HG02852 (cell line): ENCODE measurements at regions not wholly inside any gene's neighbourhood (a gene's known extent, or its start where the extent isn't known, plus 50 kb on each side); places are given as distances from the start of the nearest gene placed in this dataset.

Source experiments
- ATAC-seq: cut with Tn5 transposase; IDR thresholded peaks from one replicate; pipeline ENCODE4 v1.9.1; 2021; ENCODE audit warnings: mild to moderate bottlenecking, moderate library complexity; ENCODE audit not compliant: unreplicated experiment

DNA sequence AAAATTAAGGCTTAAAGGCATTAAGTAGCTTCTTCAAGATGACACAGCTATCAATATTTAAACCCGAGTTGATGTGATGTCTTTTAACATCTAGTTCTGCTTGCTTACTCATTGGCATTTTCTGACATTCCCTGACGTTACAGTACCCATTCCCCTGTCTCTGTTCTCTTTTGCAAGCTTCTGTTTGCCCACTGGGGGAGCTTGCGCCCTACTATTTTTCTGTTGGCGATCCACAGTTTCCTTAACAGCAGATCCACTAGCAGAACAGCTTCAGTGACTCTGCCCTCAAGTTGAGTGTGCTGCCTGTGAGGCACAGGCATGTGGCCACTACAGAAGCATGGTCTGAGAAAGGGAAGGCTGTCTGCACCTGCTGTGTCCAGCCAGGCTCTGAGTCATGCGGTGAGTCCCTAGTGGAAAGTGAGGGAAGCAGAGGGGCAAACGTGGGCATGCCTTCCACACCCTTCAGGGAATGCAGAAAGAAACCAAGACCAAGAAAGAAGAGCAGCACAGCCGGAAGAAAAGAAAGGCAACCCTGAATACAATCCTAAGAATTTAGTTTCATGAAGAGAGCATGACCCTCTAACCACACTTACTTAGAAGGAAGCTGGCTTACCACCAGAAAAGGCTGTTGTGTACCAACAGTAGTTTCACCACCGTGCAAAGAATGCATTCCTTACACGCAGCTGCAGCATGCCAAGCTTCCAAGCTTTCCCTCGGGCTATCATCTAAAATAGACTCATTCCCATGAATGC lies 97.7 kb upstream of the VGLL2 start:
- ATAC-seq = no peak

DNA sequence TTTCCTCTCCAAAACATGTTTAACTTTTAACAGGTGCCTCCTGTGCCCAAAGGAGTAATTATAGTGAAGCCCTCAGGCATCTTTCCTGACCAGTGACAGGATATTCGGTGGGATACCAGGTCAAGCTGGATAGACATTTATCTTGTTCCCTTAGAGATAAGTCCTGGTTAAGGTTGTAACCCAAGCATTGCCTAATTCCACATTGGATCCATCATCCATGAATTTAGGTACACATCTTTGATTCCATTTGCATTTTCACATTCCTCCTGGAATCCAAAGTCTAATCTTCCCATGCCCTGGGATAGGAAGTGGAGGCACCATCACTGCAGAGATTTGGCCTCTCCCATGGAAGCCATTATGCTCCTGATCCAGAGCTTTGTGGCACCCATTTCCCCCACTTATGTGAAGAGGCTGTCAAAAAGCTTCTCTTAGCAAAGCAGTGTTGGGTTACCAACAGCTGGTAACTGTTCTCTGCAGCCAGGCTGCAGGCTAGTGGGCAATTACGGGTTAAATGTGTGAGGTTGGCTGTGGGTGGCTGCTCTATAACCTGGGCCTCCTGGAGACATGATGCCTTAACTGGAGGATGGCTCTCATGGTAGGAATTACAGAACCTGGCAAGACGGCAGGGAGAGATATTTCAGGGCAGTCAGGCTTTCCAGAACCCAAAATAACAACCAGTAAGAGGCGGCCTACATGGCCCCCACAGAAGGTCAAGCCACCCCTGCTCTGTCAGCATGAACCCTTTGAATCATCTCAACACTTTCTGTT lies 96.9 kb upstream of the VGLL2 start:
- ATAC-seq = no peak

DNA sequence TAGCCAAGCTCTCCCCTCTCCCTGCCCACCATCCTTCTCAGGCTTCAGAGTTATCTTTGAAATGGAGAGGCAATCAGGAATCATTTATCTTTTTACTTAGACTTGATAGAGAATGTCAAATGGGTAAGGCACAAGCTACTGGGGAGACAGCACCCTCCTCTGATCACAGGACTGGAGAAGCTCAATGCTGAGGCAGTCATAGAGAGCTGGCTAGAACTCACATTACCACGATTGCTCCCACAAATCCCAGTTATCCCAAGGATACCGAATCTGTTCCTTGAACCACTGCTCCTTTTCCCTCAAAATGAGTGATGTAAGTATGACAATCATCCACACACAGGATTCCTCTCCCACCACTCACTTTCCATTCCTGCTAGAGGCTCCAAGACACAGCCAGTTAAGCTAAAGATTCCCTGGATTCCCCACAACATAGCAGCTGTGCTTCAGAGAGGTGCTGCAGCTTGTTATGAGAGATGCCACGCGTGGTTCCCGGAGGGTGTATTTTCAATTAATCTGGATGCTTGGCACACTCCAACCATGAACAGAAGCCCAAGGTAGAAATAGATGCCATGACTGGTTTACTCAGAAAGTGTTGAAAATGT lies 96.2 kb upstream of the VGLL2 start:
- no peak for ATAC-seq

DNA sequence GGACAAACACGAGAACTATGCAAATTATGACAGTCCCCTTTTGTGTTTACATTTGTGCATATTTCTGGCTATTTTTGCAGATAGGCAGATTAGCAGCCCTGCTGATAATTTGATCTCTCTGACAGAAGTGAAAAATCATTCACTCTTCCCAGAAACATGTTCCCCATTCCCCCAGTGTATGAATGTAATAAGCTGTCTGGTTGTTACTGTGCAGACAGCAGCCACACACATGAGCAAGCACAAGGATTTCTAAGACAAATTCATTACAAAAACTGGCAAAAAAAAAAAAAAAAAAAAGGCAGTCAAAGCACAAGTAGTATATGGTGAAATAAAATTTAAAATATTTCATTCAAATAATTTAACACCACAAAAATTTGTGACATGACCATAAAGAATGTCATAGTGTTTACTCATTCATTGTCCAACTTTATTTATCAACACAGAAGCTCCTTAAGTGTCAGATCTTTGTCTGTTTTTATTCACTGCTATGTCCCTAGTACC lies 95.5 kb upstream of the VGLL2 start:
- no peak for ATAC-seq

DNA sequence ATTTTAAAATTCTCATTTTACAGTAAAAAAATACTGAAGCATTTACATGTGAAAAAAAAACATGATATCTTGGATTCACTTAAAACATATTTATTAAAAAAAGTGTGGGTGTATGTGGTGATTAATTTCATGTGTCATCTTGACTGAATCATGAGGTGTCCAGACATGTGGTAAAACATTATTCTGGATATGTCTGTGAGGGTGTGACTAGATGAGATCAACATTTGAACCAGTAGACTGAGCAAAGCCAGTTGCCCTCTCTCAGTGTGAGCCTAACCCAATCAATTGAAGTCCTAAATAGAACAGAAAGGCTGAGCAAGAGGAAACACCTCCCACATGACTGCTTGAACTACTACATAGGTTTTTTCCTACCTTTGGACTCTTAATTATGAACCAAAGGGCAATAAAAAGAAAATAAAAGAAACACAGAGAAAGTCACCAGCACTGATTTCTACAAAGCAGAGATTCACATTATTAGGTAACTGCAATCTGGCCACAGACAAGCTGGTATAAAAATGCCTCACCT lies 90.5 kb upstream of the VGLL2 start:
- no peak for ATAC-seq

DNA sequence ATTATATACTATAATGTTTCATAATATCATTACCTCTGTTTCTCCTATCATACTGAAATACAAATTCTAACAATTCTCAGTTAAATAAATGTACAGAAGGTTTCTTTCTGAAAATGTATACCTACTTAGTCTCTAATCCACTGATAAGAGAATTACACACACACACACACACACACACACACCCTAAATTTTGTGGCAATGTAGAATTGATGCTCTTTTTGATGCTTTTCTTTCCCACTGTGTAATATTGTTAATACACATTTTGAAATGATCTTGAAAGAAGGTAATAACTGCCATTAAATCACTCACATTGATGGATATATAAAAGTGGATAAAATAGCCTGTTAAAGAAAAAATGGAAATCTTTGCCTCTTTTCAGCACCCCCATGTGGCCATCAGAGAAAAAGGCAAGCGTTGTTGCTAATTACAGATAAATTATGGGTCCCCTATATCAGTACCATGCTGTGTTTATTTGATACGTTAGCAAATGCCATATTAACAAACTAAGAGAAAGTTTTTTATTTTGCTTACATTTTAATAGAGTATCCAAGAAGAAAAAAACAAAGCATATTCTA lies 76.6 kb upstream of the VGLL2 start:
- no peak for ATAC-seq

DNA sequence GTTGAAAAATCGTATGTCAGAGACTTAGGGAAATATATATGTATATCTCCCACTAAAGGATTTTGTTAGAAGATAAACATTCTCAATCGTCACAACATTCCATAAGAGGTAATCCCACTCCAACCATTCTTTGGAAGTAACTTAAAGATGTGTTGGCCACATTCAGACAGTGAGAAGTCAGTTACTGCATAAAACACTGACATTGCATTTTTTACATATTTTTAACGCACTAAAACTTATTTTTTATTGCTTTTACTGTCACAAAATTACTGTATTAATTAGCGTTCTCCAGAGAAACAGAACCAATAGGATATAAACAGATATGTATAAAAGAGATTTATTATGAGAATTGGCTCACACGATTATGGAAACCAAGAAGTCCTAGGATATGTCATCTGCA lies 74.3 kb upstream of the VGLL2 start:
- ATAC-seq = no peak

DNA sequence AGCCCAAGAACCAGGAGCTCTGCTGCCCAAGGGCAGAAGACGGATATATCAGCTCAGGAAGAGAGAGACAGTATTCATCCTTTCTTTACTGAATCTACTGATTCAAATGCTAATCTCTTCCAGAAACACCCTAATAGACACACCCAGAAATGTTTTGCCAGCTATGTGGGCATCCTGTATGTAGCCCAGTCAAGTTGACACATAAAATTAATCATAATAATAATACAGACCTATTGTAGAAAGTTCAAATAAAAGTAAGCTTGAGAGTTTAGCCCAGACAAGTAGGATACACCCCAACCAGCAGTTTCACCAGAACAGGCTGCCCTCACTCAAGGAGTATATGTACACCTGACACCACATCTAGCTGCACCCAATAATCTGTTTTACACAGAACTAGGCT lies 73.9 kb upstream of the VGLL2 start:
- no peak for ATAC-seq

DNA sequence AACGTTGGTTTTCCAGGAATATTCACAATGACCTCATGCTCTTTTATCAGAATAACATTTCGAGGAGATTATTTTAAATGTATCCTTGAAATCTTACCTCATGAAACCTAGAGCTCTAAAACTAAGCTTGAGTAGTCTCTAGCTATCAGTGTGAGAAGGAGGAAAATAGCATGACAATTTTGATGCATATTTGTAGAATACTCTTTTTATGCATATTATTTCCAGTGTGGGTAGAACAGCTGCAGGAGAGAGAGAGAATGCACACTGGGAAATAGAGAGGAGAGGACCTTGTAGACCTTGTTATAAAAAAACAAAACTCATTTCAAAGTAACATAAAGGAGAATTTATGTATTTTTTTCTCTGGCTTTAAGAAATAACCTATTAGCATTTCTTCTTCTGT lies 71.1 kb upstream of the VGLL2 start:
- no peak for ATAC-seq

DNA sequence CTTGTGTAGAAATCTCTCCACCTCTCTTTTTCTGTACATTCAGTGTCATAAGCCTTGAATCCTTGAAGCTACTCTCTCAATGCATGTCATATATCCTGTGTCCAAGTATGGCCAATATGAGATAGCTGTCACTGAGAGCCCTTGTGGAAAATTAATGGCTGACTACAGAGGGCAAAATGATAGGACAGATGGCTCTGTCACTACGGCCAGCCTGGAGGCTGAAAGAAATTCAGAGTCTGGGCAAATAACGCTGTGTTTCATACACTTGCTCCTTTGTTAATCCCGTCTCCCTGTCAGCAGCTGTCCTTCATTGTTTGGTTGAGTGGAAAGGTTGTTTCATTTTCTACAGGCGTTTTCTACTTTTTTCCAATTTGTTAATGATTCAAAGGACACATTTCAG lies 70.4 kb upstream of the VGLL2 start:
- no peak for ATAC-seq

DNA sequence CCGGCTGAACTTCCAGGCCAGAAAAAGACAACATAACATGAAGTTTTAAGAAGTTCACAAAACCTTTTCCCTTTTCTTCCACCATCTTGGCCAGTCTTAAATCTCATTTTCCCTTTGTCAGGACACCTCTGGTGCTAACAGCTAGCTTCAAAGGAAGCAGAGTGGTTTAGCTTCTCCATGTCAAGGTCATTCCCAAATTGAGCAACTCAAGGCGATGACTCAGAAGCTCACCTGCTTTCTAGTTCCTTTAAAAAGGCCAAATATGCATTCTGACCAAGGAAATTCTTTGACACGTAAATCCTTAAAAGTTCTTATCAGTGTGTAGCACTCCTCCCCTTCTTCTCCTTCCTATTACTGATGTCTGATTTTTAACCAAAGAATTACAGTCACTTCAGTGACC lies 69.6 kb upstream of the VGLL2 start:
- ATAC-seq = no peak

DNA sequence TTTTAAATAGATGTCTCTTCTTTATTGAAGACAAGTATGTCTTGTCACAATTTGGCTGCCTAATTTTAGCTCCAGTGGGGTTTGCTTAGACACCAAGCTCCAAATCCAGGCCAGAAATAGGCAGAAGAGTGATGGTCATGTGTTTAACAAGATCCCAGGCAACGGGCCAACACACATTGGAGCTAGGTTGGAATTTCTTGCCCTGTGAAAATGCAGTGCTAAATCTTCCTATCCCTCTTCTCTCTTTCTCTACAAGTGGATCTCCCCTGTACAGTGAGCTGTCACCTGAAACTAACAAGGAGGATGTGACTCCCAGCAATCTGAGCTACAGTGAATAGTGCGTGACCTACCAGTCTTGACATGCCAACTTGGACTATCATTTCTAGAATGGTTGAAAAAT lies 65.3 kb upstream of the VGLL2 start:
- ATAC-seq = no peak

DNA sequence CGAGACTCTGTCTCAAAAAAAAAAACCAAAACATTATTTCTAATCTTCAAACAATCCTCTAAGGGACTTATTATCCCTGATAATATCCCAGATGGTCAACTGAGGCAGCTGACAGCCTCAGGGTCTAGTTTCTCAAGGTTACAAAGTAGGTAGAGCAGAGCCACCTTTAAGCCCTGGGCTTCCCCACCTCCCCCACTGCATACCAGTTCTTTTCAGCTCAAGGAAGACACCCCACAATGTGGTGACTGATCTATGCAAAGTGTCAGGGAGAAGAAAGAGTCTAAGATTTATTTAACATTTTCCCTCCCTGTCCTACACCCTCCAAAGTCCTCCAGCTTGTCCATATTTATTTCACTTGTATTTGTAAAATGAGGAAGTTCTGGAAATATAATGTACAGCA lies 60.5 kb upstream of the VGLL2 start:
- ATAC-seq = no peak

DNA sequence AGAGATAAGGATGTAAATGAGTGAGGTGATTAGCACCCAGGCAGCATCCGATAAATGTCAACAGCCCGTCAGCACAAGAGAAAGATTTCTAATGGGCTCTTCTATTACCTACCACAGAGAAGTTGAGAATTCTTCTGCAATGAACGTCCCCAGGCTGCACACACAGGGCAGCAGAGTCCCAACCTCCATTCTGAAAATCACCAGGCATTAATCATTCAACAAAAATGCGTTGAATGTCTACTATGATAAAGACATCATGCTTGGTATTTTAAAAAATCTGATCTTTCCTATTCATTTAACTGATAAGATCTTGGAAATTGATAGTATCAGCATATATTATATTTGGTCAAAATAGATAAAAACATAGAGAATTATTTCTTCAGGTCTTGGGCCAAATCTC lies 59.5 kb upstream of the VGLL2 start:
- ATAC-seq = no peak

DNA sequence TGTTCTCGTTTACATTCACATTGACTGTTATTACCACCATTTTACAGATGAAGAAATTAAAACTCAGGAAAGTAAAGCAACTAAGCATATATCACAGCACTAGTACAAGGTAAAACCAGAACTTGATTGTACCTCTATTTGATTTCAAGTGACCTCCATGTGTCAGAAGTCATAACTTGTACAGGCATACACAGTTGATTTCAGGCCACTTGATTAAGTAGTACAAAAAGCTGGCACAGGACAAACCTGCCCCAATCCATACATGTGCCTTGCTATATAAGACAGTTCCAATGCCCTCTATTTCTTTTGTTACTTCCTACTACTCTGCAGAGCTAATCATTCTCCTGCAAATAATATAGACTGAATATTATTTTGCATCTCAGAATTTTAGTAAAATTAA lies 58.8 kb upstream of the VGLL2 start:
- no peak for ATAC-seq

DNA sequence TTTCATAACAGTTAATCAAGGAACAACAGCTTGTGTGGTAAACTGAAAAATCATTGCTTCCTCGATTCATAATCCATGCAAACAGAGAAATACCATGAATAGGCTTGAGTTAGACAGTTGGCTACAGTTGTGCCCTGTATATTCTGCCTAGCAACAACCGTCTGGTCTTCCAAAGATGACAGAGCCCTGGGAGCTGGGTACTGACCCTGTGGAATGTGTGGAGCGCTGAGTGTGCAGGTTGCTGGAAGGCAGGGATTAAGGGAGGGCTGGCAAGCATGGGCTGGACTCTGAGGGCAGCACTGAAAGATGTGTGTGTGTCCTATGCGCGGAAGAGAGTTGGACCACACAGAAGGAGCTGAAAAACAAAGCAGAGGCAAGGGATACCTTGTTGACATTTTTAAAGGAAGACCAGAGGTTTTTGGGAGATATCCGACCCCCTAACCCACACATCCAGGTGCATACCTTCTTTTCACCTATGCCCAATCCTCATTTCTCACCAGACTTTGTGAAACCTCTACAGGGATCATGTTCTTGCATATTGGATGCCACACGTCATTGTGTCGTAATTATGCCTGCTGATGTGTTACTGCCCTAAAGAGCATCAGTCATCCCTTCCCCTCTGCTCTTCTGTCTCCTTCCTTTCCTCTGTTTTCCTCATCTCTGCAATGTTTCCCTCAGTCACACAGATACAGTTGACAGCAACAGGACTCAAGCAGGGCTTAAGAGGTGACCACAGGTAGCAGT lies 58.2 kb upstream of the VGLL2 start:
- ATAC-seq = no peak

DNA sequence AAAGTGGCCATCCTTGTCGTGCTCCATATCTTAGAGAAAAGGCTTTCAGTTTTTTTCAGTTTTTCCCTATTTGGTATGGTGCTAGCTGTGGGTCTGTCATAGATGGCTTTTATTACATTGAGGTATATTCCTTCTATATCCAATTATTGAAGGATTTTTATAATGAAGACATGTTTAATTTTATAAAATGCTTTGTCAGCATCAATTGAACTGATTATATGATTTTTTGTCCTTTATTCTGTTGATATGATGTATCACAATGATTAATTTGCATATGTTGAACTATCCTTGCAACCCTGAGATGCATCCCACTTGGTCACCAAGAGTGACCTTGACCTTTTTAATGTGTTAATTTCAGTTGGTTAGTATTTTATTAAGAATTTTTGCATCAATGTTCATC lies 55.1 kb upstream of the VGLL2 start:
- no peak for ATAC-seq

DNA sequence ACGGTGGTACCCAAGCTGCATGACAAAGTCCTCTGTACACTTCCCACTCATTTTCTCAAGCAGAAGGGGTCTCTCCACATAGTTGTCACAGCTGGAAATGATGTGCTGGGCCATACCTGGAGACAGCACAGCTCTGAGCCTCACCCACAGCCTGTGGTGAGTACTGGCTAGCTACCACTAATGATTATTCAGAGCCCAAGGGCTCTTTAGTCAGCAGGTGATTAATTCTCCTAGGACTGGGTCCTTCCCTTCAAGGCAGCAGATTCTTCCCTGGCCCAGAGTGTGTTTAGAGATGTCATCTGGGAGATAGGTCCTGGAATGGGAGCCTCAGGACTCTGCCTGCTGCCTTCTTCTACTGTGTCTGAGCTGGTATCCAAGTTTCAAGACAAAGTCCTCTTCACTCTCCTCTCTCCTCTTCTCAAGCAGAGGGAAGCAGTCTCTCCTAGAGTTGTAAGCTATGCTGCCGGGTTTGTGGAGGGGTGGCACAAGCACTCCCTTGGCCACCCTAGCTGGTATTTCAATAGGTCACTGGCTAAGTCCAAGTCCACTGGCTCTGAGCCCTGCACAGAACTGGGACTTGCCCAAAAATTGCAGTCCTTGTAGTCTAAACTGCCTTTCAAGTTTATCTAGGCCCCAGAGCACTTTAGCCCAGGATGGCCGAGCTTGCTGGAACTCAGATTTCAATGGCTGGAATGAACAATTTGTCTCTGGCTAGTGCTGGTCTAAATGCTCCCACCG lies 49.8 kb upstream of the VGLL2 start:
- no peak for ATAC-seq
